ENCODE measurements at regions not wholly inside any gene's neighbourhood (a gene's known extent, or its start where the extent isn't known, plus 50 kb on each side); places are given as distances from the start of the nearest gene placed in this dataset.

- TF ChIP-seq CTCF (IDR thresholded peaks at IDR 0.05) (no peak), EZH2 (IDR thresholded peaks at IDR 0.05; ENCODE audit: borderline replicate concordance, insufficient read depth, low read depth, low read length, poor library complexity, severe bottlenecking) (no peak)
These were observed 210.9 kb downstream of the DPY19L2 start for GRCh38 chr12:63457428-63457827.

All from B cell (primary cell).